ENCODE measurements at regions not wholly inside any gene's neighbourhood (a gene's known extent, or its start where the extent isn't known, plus 50 kb on each side); places are given as distances from the start of the nearest gene placed in this dataset.

DNA sequence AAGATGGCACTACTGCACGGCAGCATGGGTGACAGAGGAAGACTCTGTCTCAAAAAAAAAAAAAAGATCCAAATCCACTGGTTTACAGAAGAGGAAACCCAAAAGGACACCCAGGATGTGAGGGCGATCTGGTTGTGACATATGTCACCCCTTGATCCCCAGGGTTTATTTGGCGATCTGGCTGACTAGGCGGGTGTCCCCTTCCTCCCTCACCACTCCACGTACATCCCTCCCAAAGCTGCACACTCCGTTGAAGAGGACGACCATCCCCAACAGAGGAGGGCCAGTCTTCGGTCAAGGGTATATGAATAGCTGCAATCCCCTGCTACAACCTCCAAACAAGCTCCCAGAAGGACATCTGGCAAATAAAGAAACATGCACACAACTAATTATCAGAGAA, 111.6 kb downstream of the HTR5A start:
- DNase-seq (ENCODE audit: low read depth): no peak

DNA sequence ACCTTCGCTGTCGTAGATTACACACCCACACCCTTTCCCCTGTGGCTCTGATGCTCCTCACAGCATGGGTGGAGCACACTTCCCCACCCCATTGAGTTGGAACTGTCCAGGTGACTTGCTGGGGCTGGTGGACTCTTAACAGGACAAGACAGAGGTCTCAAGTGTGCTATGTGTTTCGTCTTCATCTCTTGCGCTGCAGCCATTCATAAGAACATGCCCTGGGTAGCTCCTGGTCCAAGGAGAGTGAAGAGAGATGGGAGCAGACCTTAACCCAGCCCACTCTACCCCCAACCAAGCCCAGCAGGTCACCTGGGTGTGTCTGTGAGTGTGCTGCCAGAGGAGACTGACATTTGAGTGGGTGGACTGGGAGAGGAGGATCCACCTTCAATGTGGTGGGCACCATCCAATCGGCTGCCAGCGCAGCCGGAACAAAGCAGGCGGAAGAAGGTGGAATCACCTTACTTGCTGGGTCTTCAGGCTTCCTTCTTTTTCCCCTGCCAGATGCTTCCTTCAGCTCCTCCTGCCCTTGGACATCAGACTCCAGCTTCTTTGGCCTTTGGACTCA, 112.4 kb downstream of the HTR5A start:
- DNase-seq (ENCODE audit: low read depth): no peak

DNA sequence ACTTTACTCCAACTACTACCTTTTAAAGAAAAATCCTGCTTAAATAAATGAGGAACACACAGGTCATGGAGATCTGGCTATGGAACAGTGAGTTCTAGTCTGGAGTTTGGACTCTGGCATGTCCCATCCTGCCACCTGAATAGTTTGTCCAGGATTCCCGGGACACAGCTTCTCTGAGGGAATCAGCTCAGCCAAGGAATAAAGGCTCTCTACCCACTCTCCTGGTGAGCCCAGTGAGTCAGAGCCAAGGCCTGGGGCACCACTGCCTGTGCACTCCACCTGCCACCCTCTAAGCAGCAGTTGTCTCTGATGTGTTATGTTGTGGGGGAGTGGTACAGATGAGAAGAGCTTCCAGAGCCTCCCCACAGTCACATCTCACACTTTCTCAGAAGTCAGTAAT, 113.5 kb downstream of the HTR5A start:
- DNase-seq (ENCODE audit: low read depth): no peak

DNA sequence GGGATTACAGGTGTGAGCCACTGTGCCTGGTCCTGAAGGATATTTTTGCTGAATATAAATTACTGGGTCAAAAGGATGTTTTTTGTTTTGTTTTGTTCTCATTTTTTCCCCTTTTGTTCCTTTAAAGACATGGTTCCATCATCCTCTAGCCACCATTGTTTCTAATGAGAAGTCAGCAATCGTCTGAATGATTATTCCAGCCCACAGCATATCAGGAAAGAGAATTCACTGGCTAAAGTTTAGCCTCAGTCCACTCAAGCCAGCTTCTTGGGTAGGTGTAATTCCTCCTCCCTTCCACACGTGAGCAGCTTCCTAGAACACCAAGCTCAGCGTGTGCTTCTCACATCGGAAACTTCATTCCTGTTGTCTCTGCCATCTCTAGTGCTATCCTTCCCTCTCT, 112.8 kb upstream of the INSIG1 start:
- DNase-seq (ENCODE audit: low read depth): no peak

DNA sequence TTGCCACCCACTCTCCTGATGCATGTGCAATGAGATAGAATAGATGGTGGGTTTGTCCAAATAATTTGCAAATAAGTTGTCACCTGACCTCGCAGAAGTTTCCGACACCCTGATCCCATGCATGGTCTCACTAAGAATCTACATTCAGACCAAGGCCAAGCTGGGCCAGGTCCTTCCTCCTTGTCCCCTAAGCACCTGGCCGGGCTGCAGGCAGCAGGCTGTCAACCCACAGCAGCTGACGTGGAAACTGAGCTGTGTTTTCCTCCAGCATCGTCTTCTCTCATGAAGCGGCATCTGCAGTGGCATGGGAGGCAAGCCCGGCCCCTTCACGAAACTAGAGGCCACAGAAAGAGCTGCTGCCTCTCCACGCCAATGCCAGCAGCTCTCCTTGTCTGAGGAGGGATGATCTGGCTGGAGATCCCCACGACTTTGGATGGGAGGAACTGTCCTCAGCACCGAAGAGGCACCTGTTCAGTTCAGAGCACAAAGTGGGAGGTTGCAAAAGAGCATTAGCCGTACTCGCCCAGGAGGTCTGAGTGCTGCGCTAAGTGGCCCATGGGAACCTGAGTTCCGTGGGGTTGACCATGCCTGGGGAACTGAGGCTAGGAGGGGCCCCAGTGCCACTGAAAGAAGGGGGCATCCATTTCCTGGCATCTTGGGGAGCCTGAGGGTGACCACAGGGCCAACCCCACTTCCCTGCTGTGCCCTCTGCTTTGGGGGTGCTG, 110.5 kb upstream of the INSIG1 start:
- no peak for DNase-seq (ENCODE audit: low read depth)

DNA sequence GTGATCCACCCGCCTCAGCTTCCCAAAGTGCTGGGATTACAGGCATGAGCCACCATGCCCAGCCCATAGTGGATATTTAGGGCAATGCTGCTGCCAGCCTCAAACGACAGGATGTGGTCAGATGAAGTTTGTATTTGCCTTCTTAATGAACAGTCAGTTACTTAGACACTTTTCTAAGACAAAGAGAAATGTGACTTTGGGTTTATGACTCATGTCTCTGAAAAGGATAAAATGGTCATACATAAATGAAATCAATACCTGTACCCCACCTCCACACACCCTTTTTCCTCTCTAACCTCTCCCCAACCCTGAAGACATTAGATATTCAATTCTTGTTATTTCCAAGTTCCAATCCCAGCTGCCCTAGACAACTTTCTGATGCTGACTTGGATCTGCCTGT, 109.3 kb upstream of the INSIG1 start:
- DNase-seq (ENCODE audit: low read depth): no peak

DNA sequence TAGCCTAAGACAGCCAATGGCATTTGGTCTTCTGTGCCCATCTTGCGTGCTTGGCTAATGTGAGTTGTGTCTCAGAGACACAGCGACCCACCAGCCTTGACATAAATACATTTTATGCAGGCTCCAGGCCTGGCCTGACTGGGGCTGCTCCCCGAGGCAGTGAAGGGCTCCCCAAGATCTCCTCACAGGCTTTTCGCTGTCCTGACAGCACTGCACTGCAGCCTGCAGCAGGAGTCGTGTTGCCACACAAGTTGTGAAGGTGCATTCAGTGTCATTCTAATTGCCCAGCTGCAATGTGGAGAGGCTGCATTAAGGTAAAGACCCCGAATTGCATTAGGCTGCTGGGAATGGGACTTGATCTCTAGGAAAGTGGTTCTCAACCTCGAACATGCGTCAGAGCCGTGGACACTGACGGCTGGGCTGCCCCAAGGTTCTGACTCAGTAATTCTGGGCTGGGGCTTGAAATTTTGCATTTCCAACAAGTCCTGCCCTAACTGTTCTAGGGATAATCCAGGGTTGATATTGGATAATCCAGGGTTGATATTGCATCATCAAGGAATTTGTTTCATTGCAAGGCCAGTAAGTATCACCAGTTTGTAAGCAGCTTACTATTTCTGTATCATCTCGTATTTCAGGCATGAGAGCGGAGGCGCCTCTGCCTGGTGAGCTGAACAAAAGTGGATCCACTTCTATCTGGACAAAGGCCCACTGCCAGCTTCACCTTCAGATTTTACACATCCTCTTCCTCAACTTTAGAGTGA, 108.7 kb upstream of the INSIG1 start:
- DNase-seq (ENCODE audit: low read depth): no peak

DNA sequence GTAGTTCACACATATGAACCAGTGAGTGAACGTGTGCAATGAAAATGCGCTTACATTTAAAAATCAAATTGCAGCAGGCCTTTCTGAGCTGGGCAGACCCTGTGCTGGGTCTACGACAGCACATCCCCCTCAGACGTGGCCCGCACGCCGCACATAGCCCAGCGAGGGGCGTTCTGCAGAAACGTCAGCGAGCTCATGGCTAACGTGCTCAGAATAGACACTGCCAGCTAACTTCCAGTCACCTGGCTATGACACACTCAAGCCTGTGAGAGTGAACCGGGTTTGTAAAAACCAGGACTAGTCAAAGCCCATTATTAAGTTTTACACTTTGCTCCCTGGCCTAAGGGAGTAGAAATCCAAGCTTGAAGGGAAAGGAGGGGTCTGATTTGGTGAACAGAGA, 108.1 kb upstream of the INSIG1 start:
- DNase-seq (ENCODE audit: low read depth): no peak

DNA sequence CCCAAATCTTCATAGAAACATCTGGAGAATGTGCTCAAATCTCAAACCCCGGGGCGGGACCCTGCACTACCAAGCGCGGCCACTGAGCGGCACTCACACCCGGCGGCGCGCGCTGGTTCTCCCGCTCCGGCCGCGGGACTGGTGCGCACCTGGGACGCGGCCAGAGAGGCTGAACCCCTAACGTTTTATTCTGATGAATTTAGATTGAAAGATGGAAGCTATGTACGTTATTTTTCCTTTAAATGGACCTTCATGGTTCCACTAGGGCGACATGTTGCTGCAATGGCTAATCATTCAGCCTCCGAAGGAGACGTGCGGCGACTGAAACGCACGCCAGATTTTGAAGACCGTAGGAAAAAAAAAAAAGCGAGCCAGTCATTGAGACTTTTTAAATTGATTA, 107.0 kb upstream of the INSIG1 start:
- DNase-seq (ENCODE audit: low read depth): peak; percentile 66

DNA sequence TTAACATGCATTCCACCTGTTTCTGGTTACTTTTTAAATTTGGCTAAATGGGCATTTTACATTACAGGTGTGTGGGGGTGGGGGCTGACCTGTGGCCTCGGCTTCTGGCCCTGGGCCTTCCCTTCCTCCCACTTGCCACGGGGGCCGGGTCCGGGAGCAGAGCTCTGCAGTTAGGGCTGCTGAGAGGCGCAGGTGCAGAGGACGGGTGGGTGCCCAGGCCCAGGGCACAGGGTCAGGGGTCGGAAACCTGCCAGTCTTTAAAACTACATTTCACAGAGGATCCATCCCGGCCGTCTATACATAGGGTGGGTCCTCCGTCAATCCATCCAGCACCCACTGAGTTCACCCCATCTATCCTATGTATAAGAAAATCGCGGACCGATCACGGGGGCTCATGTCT, 106.5 kb upstream of the INSIG1 start:
- no peak for DNase-seq (ENCODE audit: low read depth)

DNA sequence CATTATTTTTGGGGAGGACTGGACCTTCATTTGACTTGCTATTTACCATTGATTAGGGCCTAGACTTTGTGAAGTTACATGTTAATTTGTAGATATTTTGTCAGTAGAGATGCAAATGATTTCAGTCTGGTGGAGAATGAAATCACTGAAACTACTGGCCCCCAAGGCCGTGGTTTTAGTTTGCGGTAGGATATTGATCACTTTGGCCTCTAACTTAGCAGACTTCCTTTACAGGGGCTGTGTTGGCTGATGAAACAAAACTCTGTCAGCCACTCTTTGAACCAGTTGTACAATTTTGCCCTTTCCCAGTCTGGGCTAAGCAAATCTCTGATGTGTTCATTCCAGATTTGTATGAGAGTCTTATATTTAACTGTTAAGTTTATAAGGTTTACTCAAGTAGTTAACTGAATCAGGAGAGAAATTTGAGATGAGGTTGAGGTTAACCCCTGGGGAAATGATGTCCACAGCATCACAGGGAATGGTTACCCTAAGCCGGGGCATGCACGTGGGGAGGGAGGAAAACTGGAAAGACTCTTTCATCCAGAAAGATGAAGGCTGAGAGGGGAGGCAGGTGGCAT, 105.7 kb upstream of the INSIG1 start:
- DNase-seq (ENCODE audit: low read depth): no peak

DNA sequence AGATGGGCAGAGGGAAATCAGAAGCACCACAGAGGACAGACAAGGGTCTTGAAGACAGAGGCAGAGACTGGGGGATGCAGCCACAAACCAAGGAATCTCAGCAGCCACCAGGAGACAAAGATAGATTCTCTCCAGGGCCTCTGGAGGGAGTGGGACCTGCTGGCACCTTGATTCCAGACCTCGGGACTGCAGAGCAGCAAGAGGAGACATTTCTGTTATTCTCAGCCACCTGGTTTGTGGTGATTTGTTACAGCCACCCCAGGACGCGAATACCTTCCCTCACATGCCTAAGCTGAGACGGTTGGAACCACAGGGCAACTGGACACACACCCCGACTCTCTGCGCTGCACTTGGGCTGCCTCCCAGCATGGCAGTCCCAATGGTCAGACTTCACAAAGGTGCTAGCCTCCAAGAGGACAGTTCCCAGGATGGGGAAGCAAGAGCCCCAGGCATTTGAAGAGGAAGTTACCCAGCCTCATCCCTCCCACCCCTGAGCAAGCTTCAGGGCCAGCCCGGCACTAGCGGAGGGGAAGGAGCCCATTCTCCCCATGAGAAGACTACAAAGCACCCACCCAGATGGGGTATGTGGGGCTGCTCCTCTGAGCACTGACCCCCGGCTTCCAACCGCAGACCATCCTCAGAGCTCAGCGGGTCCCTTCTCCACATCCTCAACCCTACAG, 104.6 kb upstream of the INSIG1 start:
- DNase-seq (ENCODE audit: low read depth): no peak

DNA sequence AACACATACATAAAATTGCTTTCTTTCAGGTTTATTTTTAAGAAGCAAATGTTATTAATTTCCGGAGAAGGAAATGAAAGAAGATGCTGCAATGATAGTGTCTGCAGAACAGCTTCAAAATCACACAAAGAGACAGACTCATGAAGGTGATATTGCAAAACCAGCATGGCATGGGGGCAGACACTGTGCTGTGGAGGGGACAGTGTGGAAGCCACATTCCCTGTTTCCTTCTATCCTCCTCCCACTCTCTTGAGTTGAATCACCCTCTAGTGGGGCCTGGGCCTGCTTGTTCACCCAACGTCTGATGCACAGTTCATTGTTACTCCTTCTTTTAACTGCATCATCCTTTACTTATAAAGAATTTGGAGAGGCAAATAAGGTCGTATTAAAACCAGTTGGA, 104.0 kb upstream of the INSIG1 start:
- DNase-seq (ENCODE audit: low read depth): no peak

DNA sequence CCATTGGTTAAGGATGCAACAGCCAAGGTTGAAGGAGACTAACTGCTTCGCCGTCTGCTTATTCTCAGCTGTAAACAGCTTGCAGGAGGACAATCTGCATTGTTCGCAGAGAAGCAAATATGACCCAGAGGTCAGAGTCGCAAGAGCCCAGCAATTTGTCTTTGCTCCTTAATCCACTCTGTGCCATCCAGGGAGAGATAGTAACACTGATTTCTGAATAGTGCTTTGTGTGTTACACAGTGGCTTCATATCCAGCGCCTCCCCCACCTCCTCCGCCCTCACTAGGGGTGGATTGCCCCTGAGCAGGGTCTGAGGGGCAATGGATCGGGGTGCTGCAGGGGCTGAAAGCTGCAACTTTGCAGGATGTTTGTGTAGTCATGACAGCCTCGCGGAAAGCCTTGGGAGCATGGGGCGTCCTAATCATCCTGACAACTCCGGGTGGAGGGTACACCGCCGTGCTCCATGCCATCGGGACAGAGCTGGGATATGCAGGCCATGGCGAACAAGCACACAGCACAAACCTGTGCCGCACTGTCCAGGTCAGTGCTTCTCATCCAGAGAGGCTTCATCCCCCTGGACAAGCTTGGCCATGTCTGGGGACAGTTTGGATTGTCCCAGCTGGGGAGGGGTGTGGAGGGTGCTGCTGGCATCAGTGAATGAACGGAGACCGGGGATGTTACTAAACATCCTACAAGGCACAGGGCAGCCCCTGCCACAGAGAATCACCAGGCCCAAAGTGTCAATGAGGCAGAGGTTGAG, 103.1 kb upstream of the INSIG1 start:
- DNase-seq (ENCODE audit: low read depth): no peak

DNA sequence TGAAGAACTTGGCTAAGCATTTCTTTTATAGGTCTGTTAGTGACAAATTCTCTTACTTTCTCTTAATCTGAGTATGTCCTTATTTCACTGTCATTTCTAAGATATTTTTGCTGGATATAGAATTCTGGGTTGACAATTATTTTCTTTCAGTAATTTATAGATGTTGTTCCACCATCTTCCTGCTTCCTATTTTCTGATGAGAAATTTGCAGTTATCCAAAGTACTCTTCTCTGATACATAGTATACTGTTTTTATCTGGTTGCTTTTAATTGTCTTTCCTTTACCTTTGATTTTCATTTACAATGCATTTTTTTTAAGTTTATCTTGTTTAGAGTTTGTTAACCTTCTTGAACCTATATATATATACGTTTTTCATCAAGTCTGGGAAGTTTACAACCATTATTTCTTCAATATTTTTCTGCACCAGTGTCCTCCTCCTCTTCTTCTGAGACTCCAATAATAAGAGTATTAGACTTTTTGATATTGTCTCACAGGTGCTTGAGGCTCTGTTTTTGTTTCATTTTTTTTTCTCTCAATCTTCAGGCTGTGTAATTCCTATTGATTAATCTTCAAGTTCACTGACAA, 101.6 kb upstream of the INSIG1 start:
- DNase-seq (ENCODE audit: low read depth): no peak

DNA sequence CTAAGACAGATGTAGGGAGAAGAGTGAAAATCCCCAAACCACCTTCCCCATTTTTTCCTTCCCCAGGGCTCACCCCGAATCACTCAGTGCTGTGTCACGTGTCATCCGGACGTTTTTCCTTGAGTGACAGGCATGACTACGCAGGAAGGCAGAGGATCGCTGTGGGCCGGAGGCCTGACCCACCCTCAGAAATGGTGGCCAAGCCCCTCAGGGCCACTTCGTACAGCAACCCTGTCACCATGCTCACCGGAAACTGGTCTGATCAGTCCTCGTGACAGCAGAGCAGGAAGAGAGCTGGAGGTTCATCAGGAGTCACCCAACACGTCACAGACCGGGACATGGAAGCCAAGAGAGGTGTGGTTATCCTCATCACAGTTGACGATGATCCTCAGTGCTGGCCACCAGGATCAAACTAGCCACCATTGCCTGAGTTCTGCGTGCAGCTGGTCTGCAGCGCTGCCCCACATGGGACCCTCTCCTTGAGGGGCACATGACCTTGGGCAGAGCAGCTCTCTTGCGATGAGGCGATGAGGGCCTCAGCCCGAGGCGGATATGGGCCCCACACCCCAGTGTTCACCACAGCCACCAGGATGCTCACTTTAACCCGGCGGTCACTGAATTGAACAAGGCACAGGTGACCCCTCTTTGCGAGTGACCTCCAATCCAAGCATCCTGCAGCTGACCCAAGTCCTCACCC, 99.3 kb upstream of the INSIG1 start:
- DNase-seq (ENCODE audit: low read depth): no peak

DNA sequence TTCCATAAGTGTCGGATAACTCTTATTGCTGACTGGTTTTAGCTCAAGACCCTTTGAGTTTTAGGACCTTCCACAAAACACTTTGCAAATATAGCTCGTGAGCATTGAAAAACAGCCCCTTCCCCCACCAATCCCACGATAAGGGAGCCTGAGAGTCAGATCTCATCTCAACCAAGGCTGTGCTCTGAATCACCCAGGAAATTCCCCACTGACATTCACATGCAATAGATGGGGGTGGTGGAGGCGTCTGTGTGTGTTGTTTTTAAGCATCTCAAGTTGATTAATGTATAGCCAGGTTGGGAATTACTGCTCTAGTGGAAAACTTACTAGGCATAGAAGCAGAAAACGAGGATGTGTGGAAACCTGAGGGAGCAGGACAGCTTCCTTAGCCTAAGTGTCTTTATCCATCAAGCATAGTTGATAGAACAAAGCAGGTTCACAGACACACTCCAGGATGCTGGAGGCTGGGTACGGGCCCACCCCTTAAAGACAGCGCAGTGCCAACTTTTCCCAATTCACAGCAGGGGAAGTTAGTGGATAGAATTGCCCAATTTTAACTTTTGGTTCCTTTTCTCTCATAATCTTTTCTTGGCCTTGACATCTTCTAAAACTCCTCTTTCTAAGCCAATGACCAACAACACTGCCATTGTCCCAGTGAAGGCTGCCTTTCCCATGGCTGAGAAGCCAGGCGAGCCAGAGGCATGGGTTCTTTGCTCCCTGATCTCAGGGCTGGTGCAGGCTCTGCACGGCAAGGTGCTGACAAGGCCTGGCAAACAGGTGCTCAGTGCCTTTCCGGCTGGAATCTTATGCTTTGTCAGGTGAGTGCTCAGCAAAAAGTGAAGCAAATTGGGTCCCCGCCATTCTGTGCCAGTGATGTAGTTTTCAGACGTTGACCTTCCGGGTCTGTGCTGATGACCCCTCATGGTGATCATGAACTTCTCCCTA, 98.5 kb upstream of the INSIG1 start:
- DNase-seq (ENCODE audit: low read depth): peak; percentile 58

DNA sequence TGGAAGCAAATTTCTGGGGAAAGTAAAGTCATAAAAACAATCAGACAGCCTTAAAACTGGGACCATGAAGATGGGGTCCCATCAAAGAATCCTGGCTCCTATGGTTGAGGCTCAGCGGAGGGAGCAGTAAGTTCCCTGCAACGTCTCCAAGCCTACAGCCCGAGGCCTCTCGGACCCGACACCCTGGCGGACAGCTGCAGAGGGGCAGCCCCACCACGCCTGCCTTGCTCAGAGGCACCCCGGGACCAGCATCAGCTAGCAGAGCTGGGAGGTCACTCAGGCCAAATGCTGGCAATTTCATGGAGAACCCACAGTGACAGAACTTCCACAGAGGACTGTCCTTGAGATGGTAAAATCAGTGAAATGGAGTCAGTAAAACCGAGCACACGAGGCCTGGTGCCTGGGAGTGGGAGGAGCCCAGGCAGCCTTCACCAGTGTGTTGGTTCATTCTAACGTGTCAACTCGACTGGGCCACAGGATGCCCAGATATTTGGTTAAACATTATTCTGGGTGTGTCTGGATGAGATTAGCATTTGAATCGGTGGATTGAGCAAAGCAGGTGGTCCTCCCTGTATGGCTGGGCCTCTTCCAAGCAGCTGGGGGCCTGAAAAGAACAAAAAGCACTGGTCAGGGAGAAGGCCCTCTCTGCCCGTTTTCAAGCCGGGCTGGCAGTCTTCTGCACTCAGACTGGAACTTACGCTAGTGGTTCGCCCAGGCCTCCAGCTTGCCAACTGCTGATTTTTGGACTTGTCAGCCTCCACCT, 96.2 kb upstream of the INSIG1 start:
- DNase-seq (ENCODE audit: low read depth): no peak

Measured in activated T-cell treated with anti-CD3 and anti-CD28 coated beads for 24 hours (primary cell).